ENCODE measurements at regions not wholly inside any gene's neighbourhood (a gene's known extent, or its start where the extent isn't known, plus 50 kb on each side); places are given as distances from the start of the nearest gene placed in this dataset.

GRCh38 chr11:134584001-134584561 is 172.0 kb upstream of the B3GAT1 start:
- TF ChIP-seq POLR2A (IDR thresholded peaks at IDR 0.05; ENCODE audit: low read length) = no peak
- no peak for TF ChIP-seq GATA1 (IDR thresholded peaks at IDR 0.05; ENCODE audit: low read depth, low read length)
